ENCODE measurements at regions not wholly inside any gene's neighbourhood (a gene's known extent, or its start where the extent isn't known, plus 50 kb on each side); places are given as distances from the start of the nearest gene placed in this dataset.
A peak's percentile ranks its signal among the peaks of the same experiment; 100 is the strongest.
"Not testable (repeated sequence)": the region's sequence is repeated elsewhere in the genome, so short reads cannot be mapped to it uniquely, and the experiment has no call there.

- no peak for DNase-seq (ENCODE audit: low spot score)
Observed at GRCh38 chr3:27629366-27629765, 92.8 kb downstream of the EOMES start.

- no peak for DNase-seq (ENCODE audit: low spot score)
Observed at GRCh38 chr3:27628026-27628750, 93.9 kb downstream of the EOMES start.

- DNase-seq (ENCODE audit: low spot score), result no peak
Observed at GRCh38 chr3:27626596-27627118, 95.5 kb downstream of the EOMES start.

GRCh38 chr3:27625864-27626263, 96.3 kb downstream of the EOMES start:
- no peak for DNase-seq (ENCODE audit: low spot score)

DNA sequence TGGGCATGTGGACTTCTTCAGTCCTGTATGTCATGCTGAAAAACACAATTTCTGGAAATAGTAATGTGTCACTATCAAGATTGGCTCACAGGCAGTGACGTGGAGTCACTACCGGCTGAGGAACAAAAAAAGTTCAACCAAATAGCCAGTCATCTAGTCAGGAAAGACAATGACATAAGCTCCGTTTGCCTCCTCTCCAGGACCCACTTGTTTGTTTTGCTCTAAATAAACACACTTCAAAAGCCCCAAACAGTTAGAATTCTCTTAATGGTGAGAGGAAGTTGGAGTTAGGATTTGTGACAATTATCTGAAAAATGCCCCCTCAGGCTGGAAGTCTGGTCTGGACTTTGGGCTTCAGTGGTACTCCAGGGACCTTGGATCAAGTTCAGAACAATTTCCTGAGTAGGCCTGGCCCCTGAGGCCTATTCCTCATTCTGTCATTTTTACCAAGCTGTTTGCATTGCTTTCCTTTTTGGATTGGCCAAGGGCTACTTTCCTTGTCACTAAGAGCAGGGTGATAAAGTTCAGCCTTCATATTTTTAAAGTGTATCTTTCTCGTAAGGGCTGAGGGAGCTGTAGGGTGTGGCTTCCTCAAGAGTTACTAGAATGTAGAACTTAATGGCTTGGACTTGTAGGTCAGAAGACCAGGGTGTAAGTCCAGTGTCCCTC, 98.9 kb downstream of the EOMES start:
- DNase-seq (ENCODE audit: low spot score), result no peak

DNA sequence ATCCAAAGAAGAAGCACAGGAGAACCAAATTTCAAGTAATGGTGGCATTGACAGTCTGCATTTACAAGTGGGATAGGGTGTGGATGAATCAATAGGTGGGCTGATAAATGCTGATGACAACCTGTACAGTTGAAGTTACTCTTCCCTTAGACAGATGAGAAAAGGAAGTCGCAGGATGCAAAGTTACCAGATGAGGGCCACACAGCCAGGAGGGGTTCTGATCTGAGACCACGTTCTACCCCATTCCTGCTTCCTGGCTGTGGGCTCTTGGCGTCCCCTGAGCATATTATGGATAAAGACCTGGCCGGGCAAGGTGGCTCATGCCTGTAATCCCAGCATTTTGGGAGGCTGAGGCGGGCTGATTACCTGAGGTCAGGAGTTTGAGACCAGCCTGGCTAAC, 104.6 kb downstream of the EOMES start:
- no peak for DNase-seq (ENCODE audit: low spot score)

DNA sequence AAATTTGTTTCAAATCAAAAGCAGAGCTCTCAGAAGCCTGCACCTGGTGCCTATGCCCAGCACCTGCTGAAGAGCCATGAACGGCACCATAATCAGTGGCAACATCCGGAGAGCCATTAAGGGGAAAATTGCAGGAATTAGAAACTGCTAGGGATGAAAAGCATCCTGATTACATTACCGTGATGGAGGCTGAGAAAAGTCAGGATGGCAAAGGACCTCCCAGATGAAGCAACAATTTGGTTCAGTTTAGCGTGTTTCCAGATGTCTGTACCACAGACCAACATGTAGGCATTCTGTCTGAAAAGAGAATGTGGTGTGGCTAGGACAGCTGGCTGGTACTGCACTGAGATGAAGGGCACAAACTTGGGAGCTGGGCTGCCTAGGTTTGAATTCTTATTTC, 106.1 kb downstream of the EOMES start:
- no peak for DNase-seq (ENCODE audit: low spot score)

DNA sequence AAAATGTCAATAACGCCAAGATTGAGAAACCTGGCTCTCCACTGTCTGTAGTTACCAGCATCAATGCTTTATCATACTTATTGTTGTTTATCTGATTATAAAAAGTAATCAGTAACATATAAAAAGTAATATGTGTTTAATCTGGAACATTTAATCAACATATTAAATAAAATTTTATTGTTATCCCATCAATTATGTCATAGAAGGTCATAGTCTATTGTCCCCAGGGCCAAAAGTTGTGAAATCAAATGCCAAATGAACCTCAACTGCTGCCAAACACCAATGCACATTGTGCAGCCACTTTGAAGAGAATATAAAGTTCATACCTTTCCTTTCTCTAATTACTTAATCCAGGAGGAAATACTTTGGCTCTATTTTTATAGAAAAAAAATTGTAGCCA, 106.6 kb downstream of the EOMES start:
- DNase-seq (ENCODE audit: low spot score), result no peak

DNA sequence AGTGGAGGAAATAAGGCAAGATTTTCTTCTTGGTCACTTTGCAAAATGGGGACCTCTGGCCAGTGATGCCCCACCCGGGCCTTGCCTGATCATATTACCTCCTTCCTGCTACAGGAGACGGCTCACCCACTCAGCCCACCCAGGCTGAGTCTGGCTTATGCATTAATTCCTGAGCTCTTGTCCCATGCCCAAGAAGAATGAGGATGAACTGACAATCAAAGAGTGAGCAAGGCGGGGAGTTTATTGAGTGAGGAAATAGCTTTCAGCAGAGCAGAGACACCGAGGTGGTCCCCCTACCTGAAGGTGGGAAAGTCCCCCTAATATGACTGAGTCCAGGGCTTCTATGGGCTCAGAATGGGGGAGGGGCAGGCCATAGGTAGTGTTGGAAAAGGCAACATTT, 107.5 kb downstream of the EOMES start:
- DNase-seq (ENCODE audit: low spot score), result no peak

- DNase-seq (ENCODE audit: low spot score), result no peak
Observed at GRCh38 chr3:27613846-27614500, 108.2 kb downstream of the EOMES start.

- DNase-seq (ENCODE audit: low spot score), result no peak
Observed at GRCh38 chr3:27610800-27611525, 111.2 kb downstream of the EOMES start.

DNA sequence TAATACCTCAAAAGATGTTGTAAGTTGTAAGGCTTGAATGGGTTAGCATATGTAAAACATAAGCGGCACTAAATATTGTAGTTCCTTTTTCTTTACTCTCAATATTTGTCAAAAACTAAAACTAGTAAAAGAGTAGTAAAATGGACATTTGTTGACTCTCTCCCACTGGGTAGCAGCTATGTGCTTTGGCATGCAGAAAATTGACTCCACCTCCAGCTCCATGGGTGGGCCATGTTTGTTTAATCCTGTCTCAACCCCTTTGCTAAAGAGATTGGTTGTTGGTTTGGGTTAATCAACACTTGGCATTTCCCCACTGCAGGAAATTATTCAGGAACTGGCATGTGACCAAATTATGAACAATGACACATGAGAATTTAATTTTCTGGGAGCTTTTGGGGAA, 114.8 kb downstream of the EOMES start:
- no peak for DNase-seq (ENCODE audit: low spot score)

DNA sequence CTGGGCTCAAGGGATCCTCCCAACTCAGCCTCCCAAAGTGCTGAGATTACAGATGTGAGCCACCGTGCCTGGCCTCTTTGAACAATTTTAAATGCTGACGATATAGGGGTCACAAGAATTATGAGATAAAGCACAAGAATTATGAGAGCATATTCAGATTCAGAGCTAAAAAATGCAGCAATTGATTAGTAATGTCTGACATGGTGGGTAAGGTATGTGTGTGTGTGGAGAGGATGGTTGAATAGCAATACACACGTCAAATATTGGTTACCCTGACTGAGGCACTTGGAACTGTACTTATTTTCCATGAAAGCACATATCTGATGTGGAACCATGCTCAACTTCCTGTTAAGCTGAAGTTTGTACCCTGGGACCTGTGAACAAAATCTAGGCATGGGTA, 115.6 kb downstream of the EOMES start:
- DNase-seq (ENCODE audit: low spot score), result no peak

GRCh38 chr3:27601311-27601710, 117.1 kb upstream of the SLC4A7 start:
- not testable (repeated sequence) for DNase-seq (ENCODE audit: low spot score)

DNA sequence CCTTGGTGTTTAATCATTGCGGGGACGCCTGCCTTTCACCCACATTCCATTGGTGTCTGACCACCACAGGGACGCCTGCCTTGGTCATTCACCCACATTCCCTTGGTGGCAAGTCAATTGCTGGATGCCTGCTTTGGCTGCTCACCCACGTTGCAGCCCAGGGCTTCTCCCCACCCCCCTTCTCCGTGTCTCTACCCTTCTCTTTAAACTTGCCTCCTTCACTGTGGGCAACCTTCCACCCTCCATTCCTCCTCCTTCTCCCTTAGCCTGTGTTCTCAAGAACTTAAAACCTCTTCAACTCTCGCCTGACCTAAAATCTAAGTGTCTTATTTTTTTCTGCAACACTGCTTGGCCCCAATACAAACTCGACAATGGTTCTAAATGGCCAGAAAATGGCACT, 115.6 kb upstream of the SLC4A7 start:
- DNase-seq (ENCODE audit: low spot score), result not testable (repeated sequence)

DNA sequence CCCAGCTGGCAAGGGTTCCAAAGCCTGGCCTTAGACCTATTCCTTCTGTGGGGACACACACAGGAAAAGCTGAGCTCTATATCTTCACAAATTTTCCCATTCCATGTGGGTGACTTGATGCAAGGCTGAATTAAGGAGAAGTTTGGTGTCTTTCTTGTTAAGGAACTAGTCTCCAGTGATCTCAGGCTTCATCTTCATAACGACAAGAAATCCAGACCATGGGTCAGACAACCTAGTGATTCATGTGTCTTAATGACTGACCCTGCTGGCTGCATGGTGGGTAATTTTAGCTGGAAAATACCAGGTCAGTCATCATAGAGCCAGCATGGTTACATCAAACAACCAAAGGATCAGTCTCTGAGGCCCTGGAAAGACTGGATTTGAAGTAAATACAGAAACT, 112.7 kb upstream of the SLC4A7 start:
- DNase-seq (ENCODE audit: low spot score), result no peak

GRCh38 chr3:27596334-27596841, 112.2 kb upstream of the SLC4A7 start:
- DNase-seq (ENCODE audit: low spot score), result peak; percentile 62

- no peak for DNase-seq (ENCODE audit: low spot score)
Observed at GRCh38 chr3:27594096-27594690, 110.0 kb upstream of the SLC4A7 start.

GRCh38 chr3:27593173-27593572, 109.0 kb upstream of the SLC4A7 start:
- DNase-seq (ENCODE audit: low spot score), result no peak

- DNase-seq (ENCODE audit: low spot score), result peak; percentile 16
Observed at GRCh38 chr3:27591312-27592210, 107.4 kb upstream of the SLC4A7 start.
